Endodermal cell (in vitro differentiated cells): ENCODE measurements at regions not wholly inside any gene's neighbourhood (a gene's known extent, or its start where the extent isn't known, plus 50 kb on each side); places are given as distances from the start of the nearest gene placed in this dataset.

Source experiments
- DNase-seq: peaks from one replicate; pipeline ENCODE4 v3.0.0-alpha.2; 2017
- H3K27ac ChIP-seq: 2 replicates; pipeline ENCODE4 v1.5.1; 2013; ENCODE audit warnings: mild to moderate bottlenecking, low read depth, low read length, moderate library complexity
- H3K27me3 ChIP-seq: 2 replicates; pipeline ENCODE4 v1.6.1; 2013; ENCODE audit warnings: mild to moderate bottlenecking, low read length, moderate library complexity; ENCODE audit not compliant: insufficient read depth, control insufficient read depth, poor library complexity, severe bottlenecking
- H3K36me3 ChIP-seq: 2 replicates; pipeline ENCODE4 v1.7.0; 2013; ENCODE audit warnings: mild to moderate bottlenecking, low read length, moderate library complexity; ENCODE audit not compliant: control insufficient read depth, insufficient read depth
- H3K4me1 ChIP-seq: one replicate; pipeline ENCODE4 v1.7.0; 2013; ENCODE audit warnings: low read length; ENCODE audit not compliant: control insufficient read depth, insufficient read depth
- H3K4me3 ChIP-seq: 2 replicates; pipeline ENCODE4 v1.5.1; 2013; ENCODE audit warnings: mild to moderate bottlenecking, low read length, moderate library complexity
- H3K9ac ChIP-seq: 2 replicates; pipeline ENCODE4 v1.6.1; 2013; ENCODE audit warnings: mild to moderate bottlenecking, low read length, moderate library complexity; ENCODE audit not compliant: poor library complexity, severe bottlenecking; ENCODE audit errors: extremely low read depth
- H3K9me3 ChIP-seq: 2 replicates; pipeline ENCODE4 v1.6.1; 2013; ENCODE audit warnings: mild to moderate bottlenecking, low read length, moderate library complexity; ENCODE audit not compliant: control insufficient read depth
- H3K27ac Mint-ChIP-seq: 2 replicates; pipeline ENCODE4 v1.8.0; 2020; ENCODE audit warnings: mixed read lengths
- H3K27me3 Mint-ChIP-seq: 2 replicates; pipeline ENCODE4 v1.8.0; 2021; ENCODE audit warnings: mild to moderate bottlenecking, mixed read lengths; ENCODE audit not compliant: insufficient read depth
- H3K36me3 Mint-ChIP-seq: 2 replicates; pipeline ENCODE4 v1.8.0; 2020; ENCODE audit warnings: low read depth, mixed read lengths
- H3K4me1 Mint-ChIP-seq: 2 replicates; pipeline ENCODE4 v1.8.0; 2020; ENCODE audit warnings: mixed read lengths
- H3K4me3 Mint-ChIP-seq: 2 replicates; pipeline ENCODE4 v1.8.0; 2020; ENCODE audit warnings: mild to moderate bottlenecking, moderate library complexity, mixed read lengths
- H3K9me3 Mint-ChIP-seq: 2 replicates; pipeline ENCODE4 v1.8.0; 2020; ENCODE audit warnings: mild to moderate bottlenecking, mixed read lengths
- WGBS, 2 experiments: methylation state at CpG; one replicate each; pipeline versions ENCODE4 v1.1.5 to v1.1.7; 2013; ENCODE audit warnings: missing lambda C conversion rate in 2 of 2, mixed read lengths in 1 of 2; ENCODE audit not compliant: insufficient coverage in 1 of 2, insufficient read length in 1 of 2; 5-methylcytosine and 5-hydroxymethylcytosine counted together
- TF ChIP-seq, protein P1 (sequence below): fragments of 200-600 bp; sonication (generic); conservative IDR thresholded peaks from 2 replicates; pipeline ENCODE4 v1.5.0; 2021; ENCODE audit warnings: antibody characterized with exemption, mild to moderate bottlenecking

DNA sequence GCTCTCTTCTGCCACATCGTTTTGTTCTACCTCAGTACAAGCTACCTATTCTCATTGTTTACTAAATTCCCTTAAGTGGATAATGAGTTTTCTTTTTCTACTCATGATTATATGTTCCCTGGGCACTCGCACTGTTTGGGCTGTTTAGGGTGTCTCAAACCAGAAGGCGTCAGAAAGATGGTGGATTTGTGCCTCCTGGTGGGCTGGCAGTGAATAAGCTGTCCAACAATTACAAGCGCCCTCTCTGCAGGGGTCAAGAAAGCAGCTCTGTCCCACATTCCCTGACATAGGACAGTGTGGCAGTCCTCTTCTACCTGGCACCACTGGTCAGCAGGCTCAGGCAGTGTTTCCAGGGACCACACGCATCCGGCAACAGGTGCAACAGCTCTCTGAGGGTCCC, 173.4 kb upstream of the PPP2R3A start:
- 86 to 88% methylated on average over 3 to 6 of the region's 6 CpGs for whole genome bisulfite sequencing, 2 experiments
- Mint-ChIP-seq H3K9me3 (no peaks in the 10 kb centered on the region), H3K27ac (no peak overlapping the region), H3K4me3 (no peak overlapping the region), H3K4me1 (no peaks in the 10 kb centered on the region), H3K27me3 (no peaks in the 10 kb centered on the region), H3K36me3 (no peaks in the 10 kb centered on the region)
- DNase-seq: peak; percentile 62
- no peaks in the 10 kb centered on the region for H3K4me1 ChIP-seq
- H3K27ac ChIP-seq: no peak overlapping the region
- no peak overlapping the region for H3K9ac ChIP-seq
- H3K36me3 ChIP-seq: no peaks in the 10 kb centered on the region
- no peaks in the 10 kb centered on the region for H3K27me3 ChIP-seq
- no peaks in the 10 kb centered on the region for H3K9me3 ChIP-seq
- H3K4me3 ChIP-seq: no peak overlapping the region
- TF ChIP-seq, protein P1, sequence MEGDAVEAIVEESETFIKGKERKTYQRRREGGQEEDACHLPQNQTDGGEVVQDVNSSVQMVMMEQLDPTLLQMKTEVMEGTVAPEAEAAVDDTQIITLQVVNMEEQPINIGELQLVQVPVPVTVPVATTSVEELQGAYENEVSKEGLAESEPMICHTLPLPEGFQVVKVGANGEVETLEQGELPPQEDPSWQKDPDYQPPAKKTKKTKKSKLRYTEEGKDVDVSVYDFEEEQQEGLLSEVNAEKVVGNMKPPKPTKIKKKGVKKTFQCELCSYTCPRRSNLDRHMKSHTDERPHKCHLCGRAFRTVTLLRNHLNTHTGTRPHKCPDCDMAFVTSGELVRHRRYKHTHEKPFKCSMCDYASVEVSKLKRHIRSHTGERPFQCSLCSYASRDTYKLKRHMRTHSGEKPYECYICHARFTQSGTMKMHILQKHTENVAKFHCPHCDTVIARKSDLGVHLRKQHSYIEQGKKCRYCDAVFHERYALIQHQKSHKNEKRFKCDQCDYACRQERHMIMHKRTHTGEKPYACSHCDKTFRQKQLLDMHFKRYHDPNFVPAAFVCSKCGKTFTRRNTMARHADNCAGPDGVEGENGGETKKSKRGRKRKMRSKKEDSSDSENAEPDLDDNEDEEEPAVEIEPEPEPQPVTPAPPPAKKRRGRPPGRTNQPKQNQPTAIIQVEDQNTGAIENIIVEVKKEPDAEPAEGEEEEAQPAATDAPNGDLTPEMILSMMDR: peak; percentile 64

DNA sequence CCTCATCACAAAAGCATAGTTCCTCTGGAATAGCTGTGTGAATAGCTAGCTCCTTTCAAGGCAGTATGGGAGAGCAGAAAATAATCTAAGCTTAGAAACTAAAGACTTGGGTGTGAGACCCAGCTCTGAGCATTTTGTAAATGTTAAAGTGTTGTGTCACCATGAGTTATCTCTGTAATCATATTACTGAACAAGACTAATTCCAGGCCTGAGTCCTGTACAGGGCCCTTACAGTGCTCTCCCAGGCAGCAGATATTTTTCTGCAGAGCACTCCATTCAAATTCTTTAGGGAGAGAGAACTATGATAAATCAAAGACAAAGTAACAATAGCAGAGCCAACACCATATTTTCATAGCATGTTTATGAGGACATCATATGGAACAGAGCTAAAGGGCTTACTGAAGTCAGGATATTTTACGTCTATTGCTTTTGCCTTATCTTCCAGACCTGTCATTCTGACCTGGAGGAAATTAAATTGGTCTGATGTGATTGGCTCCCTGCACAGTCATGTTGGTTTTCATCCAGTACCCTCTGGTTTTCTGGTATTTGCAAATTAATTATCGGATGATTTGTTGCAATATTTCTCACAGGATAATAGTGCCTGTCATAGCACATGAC, 172.6 kb upstream of the PPP2R3A start:
- no peaks in the 10 kb centered on the region for H3K27me3 ChIP-seq
- no peaks in the 10 kb centered on the region for H3K36me3 Mint-ChIP-seq
- H3K36me3 ChIP-seq: no peaks in the 10 kb centered on the region
- H3K9me3 ChIP-seq: no peaks in the 10 kb centered on the region
- no peak overlapping the region for H3K4me3 Mint-ChIP-seq
- H3K4me1 Mint-ChIP-seq: no peaks in the 10 kb centered on the region
- H3K27me3 Mint-ChIP-seq: no peaks in the 10 kb centered on the region
- H3K9me3 Mint-ChIP-seq: no peaks in the 10 kb centered on the region
- H3K9ac ChIP-seq: no peak overlapping the region
- no peak overlapping the region for H3K4me3 ChIP-seq
- no peak overlapping the region for H3K27ac ChIP-seq
- DNase-seq: no peak
- H3K4me1 ChIP-seq: no peaks in the 10 kb centered on the region
- TF ChIP-seq, protein P1: no peak
- WGBS, 2 experiments: 94 to 100% methylated on average over 1 to 2 of the region's 2 CpGs
- H3K27ac Mint-ChIP-seq: no peak overlapping the region

DNA sequence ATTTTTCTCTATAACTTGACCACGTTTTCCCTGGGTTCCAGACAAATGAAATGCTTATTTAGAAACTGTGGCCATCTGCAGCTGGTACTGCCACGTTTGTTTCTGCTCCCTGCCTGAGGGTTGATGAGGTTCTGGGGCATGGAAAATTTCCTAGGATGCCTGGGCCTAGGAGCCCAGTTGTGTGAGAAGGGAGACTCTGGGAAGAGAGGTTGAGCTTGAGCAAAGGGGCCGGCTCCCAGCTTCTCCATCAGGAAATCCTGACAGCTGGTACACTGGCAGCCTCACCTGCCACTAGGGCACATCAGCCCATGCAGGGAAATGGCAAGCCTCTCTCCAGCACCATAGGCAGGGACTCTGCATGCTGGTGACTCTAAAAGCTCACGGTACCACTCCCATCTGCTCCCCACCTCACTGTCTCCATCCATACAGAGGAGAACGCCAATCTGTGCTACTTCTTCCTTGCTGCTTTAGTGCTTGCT, 165.4 kb upstream of the PPP2R3A start:
- no peak overlapping the region for H3K27ac Mint-ChIP-seq
- 85 to 100% methylated on average over 1 to 5 of the region's 5 CpGs for WGBS, 2 experiments

More for the DNA sequence above, 165.4 kb upstream of the PPP2R3A start:
- TF ChIP-seq, protein P1: no peak
- Histone ChIP-seq H3K4me1 (no peaks in the 10 kb centered on the region), H3K27me3 (peaks cover 6% of the 10 kb centered on the region), H3K9me3 (no peaks in the 10 kb centered on the region), H3K27ac (no peak overlapping the region), H3K36me3 (no peaks in the 10 kb centered on the region), H3K4me3 (no peak overlapping the region), H3K9ac (no peak overlapping the region)
- DNase-seq: no peak
- Mint-ChIP-seq H3K9me3 (no peaks in the 10 kb centered on the region), H3K36me3 (no peaks in the 10 kb centered on the region), H3K27me3 (peaks cover 4% of the 10 kb centered on the region), H3K4me1 (no peaks in the 10 kb centered on the region), H3K4me3 (no peak overlapping the region)
